NCI-H510A (cell line): ENCODE measurements at regions not wholly inside any gene's neighbourhood (a gene's known extent, or its start where the extent isn't known, plus 50 kb on each side); places are given as distances from the start of the nearest gene placed in this dataset.
A peak's percentile ranks its signal among the peaks of the same experiment; 100 is the strongest.
"Not testable (repeated sequence)": the region's sequence is repeated elsewhere in the genome, so short reads cannot be mapped to it uniquely, and the experiment has no call there.

Experiments
- DNase-seq: peaks from one replicate; lab custom pipeline; 2025; lab: John Stamatoyannopoulos, UW

DNA sequence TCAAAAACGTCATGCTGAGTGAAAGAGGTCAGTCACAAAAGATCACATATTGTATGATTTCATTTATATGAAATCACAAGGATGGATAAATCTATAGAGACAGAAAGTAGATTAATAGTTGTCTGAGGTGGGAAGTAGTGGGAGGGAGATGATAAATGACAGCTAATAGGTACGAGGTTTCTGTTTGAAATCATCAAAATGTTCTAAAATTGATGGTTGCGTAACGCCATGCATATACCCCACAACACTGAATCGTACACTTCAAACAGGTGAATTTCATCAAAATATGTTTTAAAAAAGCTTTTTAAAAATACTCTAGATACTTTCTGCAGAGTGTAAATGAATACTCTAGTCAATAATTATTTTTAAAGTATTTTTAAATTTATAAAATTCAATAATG lies 303.0 kb upstream of the STAC start:
- DNase-seq = no peak

DNA sequence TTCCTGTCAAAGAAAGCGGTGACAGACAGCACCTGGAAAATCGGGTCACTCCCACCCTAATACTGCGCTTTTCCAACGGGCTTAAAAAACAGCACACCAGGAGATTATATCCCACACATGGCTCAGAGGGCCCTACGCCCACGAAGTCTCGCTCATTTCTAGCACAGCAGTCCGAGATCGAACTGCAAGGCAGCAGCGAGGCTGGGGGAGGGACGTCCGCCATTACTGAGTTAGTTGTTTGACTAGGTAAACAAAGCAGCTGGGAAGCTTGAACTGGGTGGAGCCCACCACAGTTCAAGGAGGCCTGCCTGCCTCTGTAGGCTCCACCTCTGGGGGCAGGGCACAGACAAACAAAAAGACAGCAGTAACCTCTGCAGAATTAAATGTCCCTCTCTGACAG lies 297.3 kb upstream of the STAC start:
- DNase-seq = not testable (repeated sequence)

DNA sequence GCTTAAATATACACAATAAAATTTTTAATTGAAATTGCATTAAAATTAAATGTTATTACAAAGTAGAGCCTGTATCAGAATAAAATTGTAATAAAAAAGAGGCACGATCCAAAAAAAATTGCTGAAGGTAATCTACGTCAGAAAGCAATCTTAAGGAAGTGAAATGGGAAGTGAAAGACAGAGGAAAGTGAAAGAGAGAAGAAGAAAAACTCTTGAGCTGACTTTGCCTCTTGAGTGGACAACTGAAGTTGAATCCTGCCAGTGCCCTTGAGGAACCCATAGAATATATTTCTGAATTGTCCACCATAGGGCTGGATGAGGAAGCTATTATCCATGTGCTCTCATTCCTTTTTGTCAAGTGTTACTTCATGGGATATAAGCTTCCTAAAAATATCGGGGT lies 285.1 kb upstream of the STAC start:
- DNase-seq = no peak

DNA sequence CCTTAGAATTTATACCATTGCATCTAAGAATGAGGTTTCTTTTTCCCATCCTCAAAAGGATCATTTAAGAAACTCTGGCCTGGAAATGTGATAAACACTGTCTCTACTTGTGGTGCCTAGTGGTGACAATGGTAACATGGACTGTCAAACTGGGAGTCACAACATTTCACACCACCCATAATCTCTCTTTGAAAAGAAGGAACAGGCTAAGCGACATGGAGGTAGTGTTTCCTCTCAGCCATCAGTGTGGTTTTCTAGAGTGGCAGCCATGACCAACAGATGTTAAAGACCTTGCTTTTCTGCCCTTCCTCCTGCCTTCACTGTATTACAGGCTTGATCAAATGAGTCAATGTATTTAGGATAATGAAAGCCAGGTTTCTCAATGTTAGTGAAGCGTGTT lies 283.1 kb upstream of the STAC start:
- no peak for DNase-seq

DNA sequence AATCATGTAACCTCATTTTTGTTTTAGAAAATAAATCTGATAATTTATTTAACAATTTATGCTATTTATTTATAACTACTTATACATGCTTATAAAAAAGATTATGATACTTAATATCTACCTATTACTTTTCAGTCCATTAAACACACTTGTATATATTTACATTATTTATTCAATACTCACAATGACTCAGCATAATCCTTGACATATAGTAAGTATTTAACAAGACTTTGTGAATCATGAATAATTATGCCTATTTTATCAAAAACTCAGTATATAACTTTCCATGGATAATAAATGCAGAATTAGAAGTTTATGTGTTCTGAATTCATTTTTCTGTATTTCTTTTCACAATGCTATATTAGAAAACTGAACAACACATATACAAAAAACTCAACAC lies 266.0 kb upstream of the STAC start:
- DNase-seq = no peak

DNA sequence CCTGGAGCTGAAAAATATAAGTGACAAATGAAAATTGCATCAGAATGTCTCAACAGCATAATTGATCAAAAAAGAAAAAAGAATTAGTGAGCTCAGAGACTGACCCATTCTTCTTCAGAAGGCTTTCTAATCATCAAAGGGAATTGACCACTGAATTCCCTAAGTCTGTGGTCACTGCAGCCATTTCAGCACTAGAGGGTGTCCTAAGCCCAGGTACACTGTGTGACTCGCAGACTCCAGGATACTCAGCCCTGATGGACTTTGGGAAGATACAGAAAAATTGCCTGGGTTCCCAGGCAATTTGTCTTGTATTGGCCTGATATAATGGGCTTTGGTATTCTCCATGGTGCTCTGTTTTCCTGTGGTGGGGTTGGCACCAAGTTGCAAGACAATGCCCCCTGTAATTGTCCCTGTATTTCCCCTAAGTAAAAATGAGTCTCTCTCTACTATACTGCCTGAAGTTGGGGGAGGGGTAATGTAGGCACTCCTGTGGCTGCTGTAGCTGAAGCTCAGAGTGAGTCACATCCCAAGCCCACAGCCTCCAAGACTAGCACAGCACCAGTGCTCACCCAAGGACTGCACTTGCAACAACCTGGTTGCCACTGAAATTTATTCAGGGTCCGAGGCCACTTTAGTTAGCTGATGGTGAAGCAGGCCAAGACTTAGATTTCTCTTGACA lies 256.0 kb upstream of the STAC start:
- no peak for DNase-seq

DNA sequence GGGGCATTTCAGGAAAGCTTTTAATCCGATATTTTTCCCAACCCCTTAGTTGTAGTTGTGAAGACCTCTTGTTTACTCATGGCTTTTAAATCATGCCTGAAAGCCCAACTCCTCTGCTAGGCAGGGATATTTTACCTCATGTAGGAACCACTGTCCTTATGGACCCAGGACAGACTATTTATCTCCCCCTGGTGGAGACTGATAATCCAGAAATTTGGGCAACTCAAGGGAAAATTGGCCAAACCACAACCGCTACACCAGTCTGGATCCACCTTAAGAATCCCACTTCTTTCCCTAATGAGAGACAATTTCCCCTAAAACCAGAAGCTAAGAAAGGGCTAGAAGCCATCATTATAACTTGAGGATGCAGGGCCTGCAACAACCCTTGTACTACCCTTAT lies 248.1 kb upstream of the STAC start:
- DNase-seq = no peak

DNA sequence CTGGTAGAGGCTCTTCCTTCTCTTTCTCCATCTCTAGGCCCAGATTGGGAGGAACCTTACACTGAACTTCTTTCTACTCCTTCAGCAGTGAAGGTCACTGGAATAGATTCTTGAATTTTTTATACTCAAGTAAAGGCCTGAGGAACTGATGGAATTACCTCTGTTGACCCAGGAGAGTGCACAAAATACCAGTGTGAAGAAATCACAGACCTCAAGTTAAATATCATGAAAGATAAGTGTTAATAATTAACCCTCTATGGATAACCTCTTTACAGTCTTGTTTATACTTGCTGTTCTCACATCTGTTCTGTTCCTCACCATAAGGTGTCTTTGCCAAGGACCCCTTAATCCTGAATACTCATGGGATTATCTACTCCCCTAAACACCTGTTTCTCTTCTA lies 244.4 kb upstream of the STAC start:
- no peak for DNase-seq

DNA sequence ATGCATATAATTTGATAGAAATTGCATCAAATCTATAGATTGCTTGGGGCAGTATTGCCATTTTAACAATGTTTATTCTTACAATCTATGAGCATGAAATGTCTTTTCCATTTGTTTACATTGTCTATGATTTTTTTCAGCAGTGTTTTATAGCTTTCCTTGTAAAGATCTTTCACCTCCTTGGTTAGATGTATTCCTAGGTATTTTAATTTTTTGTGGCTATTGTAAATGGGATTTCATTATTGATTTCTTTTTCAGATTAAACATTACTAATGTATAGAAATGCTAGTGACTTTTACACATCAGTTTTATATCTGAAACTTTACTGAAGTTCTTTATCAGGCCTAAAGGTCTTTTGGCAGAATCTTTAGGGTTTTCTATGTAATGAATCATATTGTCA lies 237.6 kb upstream of the STAC start:
- DNase-seq = no peak

DNA sequence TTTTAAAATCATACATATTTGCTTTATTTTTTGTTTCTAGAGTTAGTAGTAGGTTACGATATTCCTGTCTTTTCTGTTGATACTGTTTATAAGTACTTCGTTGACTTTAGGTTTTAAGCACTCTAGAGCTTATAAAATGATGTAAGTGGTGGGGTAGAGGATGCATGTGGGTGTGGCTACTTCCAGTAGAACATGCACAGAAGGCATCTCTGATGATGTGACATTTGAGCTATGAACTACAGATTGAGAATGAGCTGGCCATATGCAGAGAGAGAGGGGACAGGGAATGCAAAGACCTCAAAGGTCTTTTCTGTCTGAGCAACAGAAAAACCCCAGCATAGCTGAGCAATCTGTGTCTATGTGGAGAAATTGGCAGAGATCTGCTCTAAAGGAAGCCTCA lies 233.9 kb upstream of the STAC start:
- no peak for DNase-seq

DNA sequence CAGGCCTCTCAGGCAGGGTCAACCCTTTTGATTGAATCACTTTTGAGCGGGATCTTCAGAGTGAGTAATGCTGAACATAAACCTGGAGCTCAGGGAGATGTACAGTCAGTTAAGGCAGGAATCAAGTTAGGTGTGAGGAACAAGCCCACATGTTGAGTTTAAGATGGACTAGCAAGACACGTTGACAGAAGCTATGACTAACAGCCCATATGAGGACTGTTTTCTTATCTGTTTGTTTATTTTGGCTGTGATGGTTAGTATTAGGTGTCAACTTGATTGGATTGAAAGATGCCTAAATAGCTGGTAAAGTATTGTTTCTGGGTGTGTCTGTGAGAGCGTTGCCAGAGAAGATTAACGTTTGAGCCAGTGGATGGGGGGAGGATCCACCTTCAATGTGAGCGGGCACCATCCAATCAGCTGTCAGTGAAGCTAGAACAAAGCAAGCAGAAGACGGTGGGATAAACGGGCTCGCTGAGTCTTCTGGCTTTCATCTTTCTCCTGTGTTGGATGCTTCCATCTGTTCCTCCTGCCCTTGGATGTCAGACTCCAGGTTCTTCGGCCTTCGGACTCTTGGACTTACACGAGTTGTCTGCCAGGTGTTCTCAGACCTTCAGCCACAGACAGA lies 232.3 kb upstream of the STAC start:
- no peak for DNase-seq

DNA sequence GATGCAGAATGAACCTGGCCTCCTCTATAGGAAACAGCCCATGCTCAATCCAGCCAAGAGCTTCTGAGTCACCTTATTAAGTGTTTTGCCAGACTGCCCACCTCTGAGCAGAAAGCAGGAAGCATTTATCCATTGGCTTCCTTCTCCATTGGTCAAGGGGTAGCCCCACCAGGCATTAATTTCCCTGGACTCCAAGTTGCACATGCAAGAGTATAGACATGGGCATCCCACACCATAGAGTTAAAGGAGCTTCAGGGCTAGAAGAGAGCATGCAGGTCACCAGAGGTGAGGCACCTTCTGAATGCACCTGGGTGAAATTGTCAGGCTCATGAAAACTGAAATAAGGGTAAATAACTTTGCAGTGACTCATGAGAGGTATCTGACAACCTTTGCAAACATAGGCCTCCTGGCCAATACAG lies 230.8 kb upstream of the STAC start:
- DNase-seq = no peak

DNA sequence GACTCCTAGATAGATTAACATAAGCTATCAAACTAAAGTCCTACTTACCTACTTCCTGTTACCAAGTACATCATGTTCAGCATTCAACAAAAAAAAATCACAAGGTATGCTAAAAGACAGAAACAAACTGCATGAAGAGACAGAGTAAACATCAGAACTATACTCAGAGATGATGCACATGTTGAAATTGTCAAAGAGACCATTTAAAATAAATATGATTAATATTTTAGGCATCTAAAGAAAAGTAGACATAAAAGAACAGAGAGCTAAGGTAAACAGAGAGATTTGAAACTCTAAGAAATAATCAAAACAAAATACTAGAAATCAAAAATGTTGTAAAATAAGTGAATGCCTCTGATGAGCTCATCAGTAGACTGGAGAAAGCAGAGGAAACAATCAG lies 224.8 kb upstream of the STAC start:
- no peak for DNase-seq

DNA sequence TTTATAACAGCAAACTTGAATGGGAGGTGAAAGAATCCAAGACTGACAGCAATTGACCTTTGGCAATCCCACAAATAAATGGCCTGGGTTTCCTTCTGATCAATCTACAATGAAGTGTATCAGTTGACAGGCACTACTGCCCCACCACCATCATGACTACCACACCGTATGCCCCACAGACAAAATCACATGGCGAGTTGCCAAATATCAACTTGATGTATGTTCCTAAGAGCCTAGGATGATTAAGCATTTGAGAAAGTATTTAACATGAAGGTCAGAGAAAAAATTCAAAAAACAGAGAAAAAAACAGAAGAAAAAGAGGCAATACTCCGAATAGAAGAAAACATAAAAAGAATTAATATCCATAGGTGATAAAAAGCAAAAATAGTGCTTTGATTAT lies 215.9 kb upstream of the STAC start:
- no peak for DNase-seq

DNA sequence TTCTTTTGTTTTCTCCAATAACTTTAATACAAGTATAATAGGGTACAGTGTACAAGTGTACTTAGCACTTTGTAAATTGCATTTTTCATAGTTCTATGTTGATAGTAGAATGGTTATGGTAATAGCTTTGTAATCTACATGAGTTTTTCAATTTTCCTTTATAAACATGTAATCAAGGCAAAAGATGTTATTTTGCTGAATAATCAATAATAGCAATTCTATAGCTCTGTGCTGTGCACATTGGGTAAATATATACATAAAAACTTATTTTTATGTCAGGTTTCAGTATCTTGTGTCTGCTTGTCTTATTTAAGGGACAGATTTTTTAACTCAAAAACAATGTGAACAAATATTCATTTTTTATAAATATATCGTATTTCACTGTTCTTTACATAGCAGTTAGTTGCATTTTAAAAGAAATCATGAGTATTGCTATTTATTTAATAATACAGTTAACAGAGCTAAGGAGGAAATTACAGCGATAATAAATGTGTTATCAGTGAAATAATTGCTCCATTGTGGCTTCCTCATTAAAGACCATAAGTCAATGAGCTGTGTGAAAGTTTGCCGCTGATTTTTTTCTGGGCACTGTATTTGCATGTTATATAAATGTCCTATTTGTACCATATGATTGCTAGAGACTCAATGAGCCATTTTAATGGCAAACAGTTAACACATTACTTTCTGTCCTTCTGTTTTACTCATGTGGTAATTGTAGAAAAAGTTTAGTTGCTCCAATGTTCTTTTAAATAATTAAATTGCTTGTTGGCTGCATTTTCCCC lies 214.6 kb upstream of the STAC start:
- no peak for DNase-seq

DNA sequence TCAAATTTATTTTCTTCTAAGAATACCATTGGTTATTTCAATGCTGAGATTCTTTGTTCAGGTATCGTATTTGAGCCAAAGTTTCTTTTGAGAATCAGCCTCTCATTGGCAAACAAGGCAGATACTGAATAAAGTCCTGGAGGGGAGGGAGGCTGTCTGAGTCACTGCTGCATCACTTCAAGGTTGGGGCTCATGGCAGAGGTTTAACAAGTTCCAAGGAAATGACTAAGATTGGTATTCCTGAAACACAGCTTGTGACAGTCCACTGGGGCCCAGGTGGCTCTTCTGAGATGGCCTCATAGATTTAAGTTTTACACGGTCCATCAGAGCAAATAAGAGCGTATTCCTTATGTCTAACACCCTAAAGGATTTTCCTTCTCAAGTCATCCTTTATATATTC lies 213.8 kb upstream of the STAC start:
- DNase-seq = no peak

DNA sequence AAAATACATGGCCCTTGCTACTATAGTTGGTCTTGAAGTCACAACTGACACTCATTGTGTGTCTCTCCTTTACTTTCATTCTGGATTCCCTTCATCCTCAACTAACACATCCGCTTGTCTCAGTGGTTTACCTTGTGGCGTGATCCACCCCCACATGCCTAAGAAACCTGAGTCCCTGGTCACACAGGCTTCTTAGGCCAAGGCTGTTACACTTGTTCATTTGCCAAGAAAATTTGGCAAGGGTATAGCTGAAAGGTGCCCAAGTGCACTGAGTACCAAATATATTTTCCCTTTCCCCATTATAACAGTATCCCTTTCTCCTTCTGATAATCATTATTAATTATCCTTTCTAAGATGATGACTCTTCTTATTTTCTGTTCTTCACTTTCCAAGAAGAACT lies 207.6 kb upstream of the STAC start:
- DNase-seq = no peak

DNA sequence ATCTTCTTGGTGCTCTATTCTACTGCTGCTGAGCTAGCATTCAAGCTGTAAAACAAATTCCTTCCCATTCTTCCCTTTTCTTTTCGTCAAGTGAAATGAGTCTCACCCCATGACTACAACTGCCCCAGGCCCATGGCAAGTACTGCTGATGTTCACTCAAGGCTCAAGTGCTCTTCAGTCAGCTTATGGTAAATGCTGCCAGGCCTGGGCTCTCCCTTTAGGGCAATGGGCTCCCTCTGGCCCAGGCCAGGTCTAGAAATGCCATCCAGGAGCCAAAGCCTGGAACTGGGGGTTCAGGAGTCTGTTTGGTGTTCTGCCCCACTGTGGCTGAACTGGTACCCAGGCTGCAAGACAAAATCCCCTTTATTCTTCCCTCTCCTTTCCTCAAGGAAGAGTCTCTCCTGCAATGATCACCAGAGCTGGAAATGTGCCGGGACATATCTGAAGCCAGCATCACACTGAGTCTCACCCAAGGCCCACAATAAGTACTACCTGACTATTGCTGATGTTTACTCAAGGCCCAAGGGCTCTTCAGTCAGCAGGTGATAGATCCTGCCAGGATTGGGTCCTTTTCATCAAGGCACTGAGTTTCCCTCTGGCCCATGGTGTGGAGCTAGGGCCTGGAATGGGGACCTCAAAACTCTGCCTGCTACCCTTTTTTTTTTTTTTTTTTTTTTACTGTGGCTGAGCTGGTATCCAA lies 205.0 kb upstream of the STAC start:
- DNase-seq = peak; percentile 68

DNA sequence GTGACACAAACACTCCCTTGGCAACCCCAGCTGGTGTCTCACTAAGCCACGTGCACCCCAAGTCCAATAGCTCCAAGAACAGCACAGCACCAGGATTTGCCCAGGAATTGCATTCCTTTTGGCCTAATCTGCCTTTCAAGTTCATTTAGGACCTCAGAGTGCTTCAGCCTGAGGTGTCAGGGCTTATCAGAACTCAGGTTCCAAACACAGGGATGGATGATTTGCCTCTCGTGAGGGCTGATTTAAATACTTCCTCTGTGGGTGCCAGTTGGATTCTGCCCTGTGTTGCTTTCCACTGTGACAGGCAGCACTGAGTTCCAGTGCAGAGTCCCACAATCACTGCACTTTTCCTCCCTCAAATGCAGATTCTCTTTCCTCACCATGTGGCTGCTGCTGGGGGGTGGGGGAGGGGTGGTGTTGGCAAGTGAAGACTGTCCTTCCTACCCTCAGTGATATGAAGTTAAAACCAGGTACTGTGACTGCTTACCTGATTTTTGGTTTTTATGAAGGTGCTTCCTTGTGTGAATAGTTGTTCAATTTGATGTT lies 204.3 kb upstream of the STAC start:
- DNase-seq = no peak

DNA sequence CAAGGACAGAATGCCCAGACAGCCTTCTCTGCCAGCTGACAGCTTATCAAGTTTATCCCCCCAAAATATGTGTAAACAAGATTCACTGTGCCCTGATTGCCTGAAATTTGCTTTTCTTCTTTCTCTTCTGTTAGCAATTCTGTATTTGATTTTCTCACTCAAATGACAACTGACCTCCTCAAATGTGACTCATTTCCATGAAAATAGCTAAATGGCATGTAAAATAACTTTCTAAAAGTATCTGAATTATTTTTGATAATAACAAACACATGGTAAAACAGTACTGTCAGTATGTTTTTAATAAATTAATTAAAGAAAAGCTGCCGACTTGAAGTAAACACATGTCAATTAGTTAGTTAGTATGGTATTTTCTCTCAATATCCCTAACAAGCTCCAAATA lies 202.3 kb upstream of the STAC start:
- DNase-seq = no peak

DNA sequence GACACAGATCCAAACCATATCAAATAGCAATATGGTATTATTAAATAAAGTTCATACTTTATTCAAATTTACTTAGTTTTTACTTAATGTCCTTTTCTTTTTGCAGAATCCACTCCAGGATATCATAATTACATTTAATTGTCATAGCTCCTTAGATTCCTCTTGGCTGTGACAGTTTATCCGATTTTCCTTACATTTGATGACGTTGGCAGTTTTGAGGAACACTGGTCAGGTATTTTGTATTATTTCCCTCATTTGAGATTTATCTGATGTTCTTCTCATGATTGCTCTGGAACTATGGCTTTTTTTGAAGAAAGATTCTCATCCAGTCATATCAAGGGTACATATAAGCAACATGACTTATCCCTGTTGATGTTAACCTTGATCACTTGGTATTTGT lies 198.3 kb upstream of the STAC start:
- DNase-seq = no peak

DNA sequence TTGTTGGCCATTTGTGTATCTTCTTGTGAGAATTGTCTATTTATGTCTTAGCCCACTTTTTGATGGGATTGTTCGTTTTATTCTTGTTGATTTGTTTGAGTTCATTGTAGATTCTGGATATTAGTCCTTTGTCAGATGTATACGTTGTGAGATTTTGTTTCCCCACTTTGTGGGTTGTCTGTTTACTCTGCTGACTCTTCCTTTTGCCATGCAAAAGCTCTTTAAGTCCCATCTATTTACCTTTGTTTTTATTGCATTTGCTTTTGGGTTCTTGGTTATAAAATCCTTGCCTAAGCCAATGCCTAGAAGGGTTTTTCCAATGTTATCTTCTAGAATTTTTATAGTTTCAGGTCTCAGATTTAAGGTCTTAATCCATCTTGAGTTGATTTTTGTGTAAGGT lies 193.1 kb upstream of the STAC start:
- DNase-seq = not testable (repeated sequence)

DNA sequence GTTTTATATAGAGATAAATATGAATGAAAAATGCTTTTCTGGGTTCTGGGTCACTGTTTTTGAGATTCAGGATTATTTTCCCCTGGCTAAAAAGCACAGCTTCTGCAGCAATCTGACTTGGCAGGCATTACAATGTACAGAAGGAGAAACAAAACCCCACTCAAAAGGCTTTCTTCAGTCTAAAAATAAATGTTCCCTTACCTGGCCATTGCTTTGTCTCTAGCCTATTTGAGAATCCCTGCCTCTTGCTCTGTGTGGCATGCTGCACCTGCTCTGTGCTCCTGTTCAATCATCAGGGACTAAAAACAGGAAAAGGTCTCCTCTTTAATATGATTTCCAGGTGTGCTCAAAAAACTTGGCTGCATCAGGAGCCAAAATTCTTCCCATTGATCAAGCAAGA lies 187.4 kb upstream of the STAC start:
- no peak for DNase-seq
